ENCODE measurements at regions not wholly inside any gene's neighbourhood (a gene's known extent, or its start where the extent isn't known, plus 50 kb on each side); places are given as distances from the start of the nearest gene placed in this dataset.

GRCh38 chr3:88572450-88572849, 422.7 kb downstream of the C3orf38 start:
- no peak for DNase-seq (ENCODE audit: low read depth, low spot score)

- DNase-seq (ENCODE audit: low read depth, low spot score): no peak
Measured at GRCh38 chr3:88573472-88573871, 423.7 kb downstream of the C3orf38 start.

GRCh38 chr3:88574146-88574545, 424.4 kb downstream of the C3orf38 start:
- DNase-seq (ENCODE audit: low read depth, low spot score): no peak

GRCh38 chr3:88584451-88584850, 434.7 kb downstream of the C3orf38 start:
- no peak for DNase-seq (ENCODE audit: low read depth, low spot score)

GRCh38 chr3:88586121-88586640, 436.4 kb downstream of the C3orf38 start:
- DNase-seq (ENCODE audit: low read depth, low spot score): no peak

GRCh38 chr3:88589138-88589537, 439.4 kb downstream of the C3orf38 start:
- DNase-seq (ENCODE audit: low read depth, low spot score): peak; percentile 36

GRCh38 chr3:88595026-88595425, 445.3 kb downstream of the C3orf38 start:
- DNase-seq (ENCODE audit: low read depth, low spot score): peak; percentile 34

GRCh38 chr3:88596451-88596850, 446.7 kb downstream of the C3orf38 start:
- no peak for DNase-seq (ENCODE audit: low read depth, low spot score)

GRCh38 chr3:88610820-88611219, 461.1 kb downstream of the C3orf38 start:
- no peak for DNase-seq (ENCODE audit: low read depth, low spot score)

- DNase-seq (ENCODE audit: low read depth, low spot score): peak; percentile 26
Measured at GRCh38 chr3:88611826-88612326, 462.1 kb downstream of the C3orf38 start.

- DNase-seq (ENCODE audit: low read depth, low spot score): no peak
Measured at GRCh38 chr3:88616413-88616812, 466.7 kb downstream of the C3orf38 start.

- DNase-seq (ENCODE audit: low read depth, low spot score): no peak
Measured at GRCh38 chr3:88617283-88617682, 467.5 kb downstream of the C3orf38 start.

- no peak for DNase-seq (ENCODE audit: low read depth, low spot score)
Measured at GRCh38 chr3:88618021-88618645, 468.4 kb downstream of the C3orf38 start.

GRCh38 chr3:88621586-88621985, 471.8 kb downstream of the C3orf38 start:
- DNase-seq (ENCODE audit: low read depth, low spot score): no peak

GRCh38 chr3:88623709-88624108, 473.9 kb downstream of the C3orf38 start:
- DNase-seq (ENCODE audit: low read depth, low spot score): no peak

GRCh38 chr3:88626456-88627120, 476.8 kb downstream of the C3orf38 start:
- no peak for DNase-seq (ENCODE audit: low read depth, low spot score)

- no peak for DNase-seq (ENCODE audit: low read depth, low spot score)
Measured at GRCh38 chr3:88628901-88629300, 478.5 kb upstream of the EPHA3 start.

GRCh38 chr3:88632226-88632625, 475.2 kb upstream of the EPHA3 start:
- no peak for DNase-seq (ENCODE audit: low read depth, low spot score)

- DNase-seq (ENCODE audit: low read depth, low spot score): peak; percentile 57
Measured at GRCh38 chr3:88640581-88640980, 466.8 kb upstream of the EPHA3 start.

- DNase-seq (ENCODE audit: low read depth, low spot score): peak; percentile 28
Measured at GRCh38 chr3:88641033-88641604, 466.3 kb upstream of the EPHA3 start.

GRCh38 chr3:88657459-88657858, 450.0 kb upstream of the EPHA3 start:
- DNase-seq (ENCODE audit: low read depth, low spot score): no peak

- DNase-seq (ENCODE audit: low read depth, low spot score): no peak
Measured at GRCh38 chr3:88661433-88661824, 446.0 kb upstream of the EPHA3 start.

GRCh38 chr3:88668180-88668579, 439.2 kb upstream of the EPHA3 start:
- DNase-seq (ENCODE audit: low read depth, low spot score): no peak
